Limb (tissue), 2 donors: ENCODE measurements at regions not wholly inside any gene's neighbourhood (a gene's known extent, or its start where the extent isn't known, plus 50 kb on each side); places are given as distances from the start of the nearest gene placed in this dataset.

ENCODE experiments used
- DNase-seq, 2 donors: peaks; one replicate each; pipeline ENCODE4 v3.0.0-alpha.2; 2016; ENCODE audit errors: extremely low spot score in 2 of 2

- DNase-seq = peak in 1 of 2 donors; percentile 13
Measured at GRCh38 chr2:60064687-60065389, 488.6 kb downstream of the BCL11A start.

GRCh38 chr2:60058781-60059180 lies 494.7 kb downstream of the BCL11A start:
- DNase-seq = no peak

- no peak for DNase-seq
Measured at GRCh38 chr2:60054571-60055340, 498.7 kb downstream of the BCL11A start.

GRCh38 chr2:60053791-60054190 lies 499.7 kb downstream of the BCL11A start:
- DNase-seq = no peak

GRCh38 chr2:60052601-60053000 lies 500.9 kb downstream of the BCL11A start:
- DNase-seq = no peak

GRCh38 chr2:60051991-60052390 lies 501.5 kb downstream of the BCL11A start:
- no peak for DNase-seq

- no peak for DNase-seq
Measured at GRCh38 chr2:60047944-60048525, 505.4 kb downstream of the BCL11A start.

GRCh38 chr2:60047347-60047746 lies 506.1 kb downstream of the BCL11A start:
- DNase-seq = no peak

GRCh38 chr2:60046529-60046928 lies 506.9 kb downstream of the BCL11A start:
- no peak for DNase-seq

- no peak for DNase-seq
Measured at GRCh38 chr2:60045456-60045855, 508.0 kb downstream of the BCL11A start.

- DNase-seq = no peak
Measured at GRCh38 chr2:60044484-60044883, 509.0 kb downstream of the BCL11A start.

- DNase-seq = no peak
Measured at GRCh38 chr2:60042023-60042422, 511.4 kb downstream of the BCL11A start.

GRCh38 chr2:60033325-60033724 lies 520.1 kb downstream of the BCL11A start:
- no peak for DNase-seq

- no peak for DNase-seq
Measured at GRCh38 chr2:60029566-60029883, 523.9 kb downstream of the BCL11A start.

- DNase-seq = no peak
Measured at GRCh38 chr2:60028849-60029565, 524.4 kb downstream of the BCL11A start.

GRCh38 chr2:60025496-60025895 lies 528.0 kb downstream of the BCL11A start:
- DNase-seq = no peak

GRCh38 chr2:60023256-60023985 lies 530.0 kb downstream of the BCL11A start:
- DNase-seq = no peak

GRCh38 chr2:60007671-60008070 lies 545.8 kb downstream of the BCL11A start:
- DNase-seq = no peak

- no peak for DNase-seq
Measured at GRCh38 chr2:60003076-60003475, 550.4 kb downstream of the BCL11A start.

GRCh38 chr2:60002183-60002867 lies 551.1 kb downstream of the BCL11A start:
- DNase-seq = no peak

GRCh38 chr2:60000686-60001085 lies 552.8 kb downstream of the BCL11A start:
- no peak for DNase-seq
